Renal cortical epithelial cell (primary cell): ENCODE measurements at regions not wholly inside any gene's neighbourhood (a gene's known extent, or its start where the extent isn't known, plus 50 kb on each side); places are given as distances from the start of the nearest gene placed in this dataset.
A peak's percentile ranks its signal among the peaks of the same experiment; 100 is the strongest.

Source experiments
- DNase-seq: peaks from one replicate; pipeline ENCODE4 v3.0.0-alpha.2; 2011; ENCODE audit warnings: low read depth

GRCh38 chr17:69949973-69950695 lies 124.9 kb upstream of the KCNJ16 start:
- DNase-seq = no peak

- no peak for DNase-seq
Measured at GRCh38 chr17:69950701-69951418, 124.2 kb upstream of the KCNJ16 start.

- no peak for DNase-seq
Measured at GRCh38 chr17:69954241-69954925, 120.6 kb upstream of the KCNJ16 start.

- no peak for DNase-seq
Measured at GRCh38 chr17:69958063-69958462, 117.0 kb upstream of the KCNJ16 start.

GRCh38 chr17:69959283-69959682 lies 115.7 kb upstream of the KCNJ16 start:
- DNase-seq = no peak

- no peak for DNase-seq
Measured at GRCh38 chr17:69960755-69961154, 114.3 kb upstream of the KCNJ16 start.

- DNase-seq = no peak
Measured at GRCh38 chr17:69961501-69962145, 113.4 kb upstream of the KCNJ16 start.

GRCh38 chr17:69962436-69962995 lies 112.5 kb upstream of the KCNJ16 start:
- no peak for DNase-seq

GRCh38 chr17:69967910-69968411 lies 107.1 kb upstream of the KCNJ16 start:
- DNase-seq = peak; percentile 23

- DNase-seq = no peak
Measured at GRCh38 chr17:69969897-69970296, 105.1 kb upstream of the KCNJ16 start.

GRCh38 chr17:69972251-69972650 lies 102.8 kb upstream of the KCNJ16 start:
- DNase-seq = no peak

GRCh38 chr17:69975808-69976207 lies 99.2 kb upstream of the KCNJ16 start:
- DNase-seq = no peak

- DNase-seq = peak; percentile 18
Measured at GRCh38 chr17:69978056-69978646, 96.9 kb upstream of the KCNJ16 start.

- no peak for DNase-seq
Measured at GRCh38 chr17:69981441-69981840, 93.6 kb upstream of the KCNJ16 start.

GRCh38 chr17:69995476-69995875 lies 79.5 kb upstream of the KCNJ16 start:
- DNase-seq = no peak

- peak; percentile 7 for DNase-seq
Measured at GRCh38 chr17:69997332-69997731, 77.7 kb upstream of the KCNJ16 start.

GRCh38 chr17:69999253-69999652 lies 75.8 kb upstream of the KCNJ16 start:
- DNase-seq = no peak

- peak; percentile 19 for DNase-seq
Measured at GRCh38 chr17:70006159-70006558, 68.9 kb upstream of the KCNJ16 start.

GRCh38 chr17:70011750-70012149 lies 63.3 kb upstream of the KCNJ16 start:
- DNase-seq = no peak

GRCh38 chr17:70013911-70014310 lies 61.1 kb upstream of the KCNJ16 start:
- DNase-seq = no peak

GRCh38 chr17:70017112-70017511 lies 57.9 kb upstream of the KCNJ16 start:
- DNase-seq = no peak
